ES-I3 (cell line): ENCODE measurements at regions not wholly inside any gene's neighbourhood (a gene's known extent, or its start where the extent isn't known, plus 50 kb on each side); places are given as distances from the start of the nearest gene placed in this dataset.

Source experiments
- H3K36me3 ChIP-seq: 2 replicates; pipeline ENCODE4 v1.6.1; 2013; ENCODE audit warnings: mild to moderate bottlenecking, low read length, control low read depth, moderate library complexity; ENCODE audit not compliant: insufficient read depth
- H3K4me1 ChIP-seq: 2 replicates; pipeline ENCODE4 v1.6.1; 2013; ENCODE audit warnings: mild to moderate bottlenecking, control low read depth, low read length; ENCODE audit not compliant: insufficient read depth
- H3K9ac ChIP-seq: 2 replicates; pipeline ENCODE4 v1.6.1; 2013; ENCODE audit warnings: low read depth, mild to moderate bottlenecking, low read length, moderate library complexity
- H3K9me3 ChIP-seq: 2 replicates; pipeline ENCODE4 v1.6.1; 2013; ENCODE audit warnings: mild to moderate bottlenecking, low read length, moderate library complexity; ENCODE audit not compliant: control insufficient read depth, insufficient read depth

- Histone ChIP-seq H3K9me3 (no peaks in the 10 kb centered on the region), H3K4me1 (no peaks in the 10 kb centered on the region), H3K9ac (no peak overlapping the region), H3K36me3 (no peaks in the 10 kb centered on the region)
Observed at GRCh38 chr1:106817575-106817974, 238.9 kb upstream of the PRMT6 start.

- H3K9ac ChIP-seq, result no peak overlapping the region
- H3K4me1 ChIP-seq, result no peaks in the 10 kb centered on the region
Observed at GRCh38 chr1:106831511-106831910, 225.0 kb upstream of the PRMT6 start.

GRCh38 chr1:106836708-106837107, 219.8 kb upstream of the PRMT6 start:
- H3K9ac ChIP-seq, result no peak overlapping the region
- no peaks in the 10 kb centered on the region for H3K36me3 ChIP-seq
- no peaks in the 10 kb centered on the region for H3K4me1 ChIP-seq
- H3K9me3 ChIP-seq, result no peaks in the 10 kb centered on the region

More at GRCh38 chr1:106831511-106831910, 225.0 kb upstream of the PRMT6 start:
- Histone ChIP-seq H3K9me3 (peaks cover 2% of the 10 kb centered on the region; the same call in 1 of the 2 replicates), H3K36me3 (no peaks in the 10 kb centered on the region)

- Histone ChIP-seq H3K36me3 (no peaks in the 10 kb centered on the region), H3K9me3 (no peaks in the 10 kb centered on the region), H3K9ac (no peak overlapping the region), H3K4me1 (no peaks in the 10 kb centered on the region)
Observed at GRCh38 chr1:106843518-106843917, 213.0 kb upstream of the PRMT6 start.

- no peaks in the 10 kb centered on the region for H3K36me3 ChIP-seq
- H3K9me3 ChIP-seq, result no peaks in the 10 kb centered on the region
- no peaks in the 10 kb centered on the region for H3K4me1 ChIP-seq
- no peak overlapping the region for H3K9ac ChIP-seq
Observed at GRCh38 chr1:106846656-106847055, 209.8 kb upstream of the PRMT6 start.

- Histone ChIP-seq H3K36me3 (no peaks in the 10 kb centered on the region), H3K9ac (no peak overlapping the region), H3K4me1 (no peaks in the 10 kb centered on the region), H3K9me3 (no peaks in the 10 kb centered on the region)
Observed at GRCh38 chr1:106861110-106861509, 195.4 kb upstream of the PRMT6 start.

GRCh38 chr1:106868828-106869227, 187.6 kb upstream of the PRMT6 start:
- H3K9ac ChIP-seq, result no peak overlapping the region
- H3K36me3 ChIP-seq, result no peaks in the 10 kb centered on the region
- no peaks in the 10 kb centered on the region for H3K4me1 ChIP-seq
- H3K9me3 ChIP-seq, result peaks cover 5% of the 10 kb centered on the region; the same call in 1 of the 2 replicates

- Histone ChIP-seq H3K4me1 (0 out of 2 replicates have a peak, but pooled peaks cover 9% of the 10 kb centered on the region), H3K36me3 (no peaks in the 10 kb centered on the region), H3K9ac (no peak overlapping the region), H3K9me3 (peaks cover 2% of the 10 kb centered on the region; the same call in 1 of the 2 replicates)
Observed at GRCh38 chr1:106875622-106876021, 180.9 kb upstream of the PRMT6 start.

- H3K36me3 ChIP-seq, result no peaks in the 10 kb centered on the region
- no peak overlapping the region for H3K9ac ChIP-seq
- 0 out of 2 replicates have a peak, but pooled peaks cover 9% of the 10 kb centered on the region for H3K4me1 ChIP-seq
- H3K9me3 ChIP-seq, result peaks cover 2% of the 10 kb centered on the region; the same call in 1 of the 2 replicates
Observed at GRCh38 chr1:106876384-106876783, 180.1 kb upstream of the PRMT6 start.

GRCh38 chr1:106879538-106879937, 176.9 kb upstream of the PRMT6 start:
- Histone ChIP-seq H3K9ac (no peak overlapping the region), H3K9me3 (no peaks in the 10 kb centered on the region; the same call in 1 of the 2 replicates), H3K36me3 (no peaks in the 10 kb centered on the region), H3K4me1 (0 out of 2 replicates have a peak, but pooled peaks cover 9% of the 10 kb centered on the region)

GRCh38 chr1:106880226-106880625, 176.2 kb upstream of the PRMT6 start:
- Histone ChIP-seq H3K36me3 (no peaks in the 10 kb centered on the region), H3K4me1 (0 out of 2 replicates have a peak, but pooled peaks cover 9% of the 10 kb centered on the region), H3K9ac (no peak overlapping the region), H3K9me3 (no peaks in the 10 kb centered on the region; the same call in 1 of the 2 replicates)

GRCh38 chr1:106883208-106883607, 173.3 kb upstream of the PRMT6 start:
- no peaks in the 10 kb centered on the region; the same call in 1 of the 2 replicates for H3K9me3 ChIP-seq
- no peaks in the 10 kb centered on the region for H3K36me3 ChIP-seq
- H3K4me1 ChIP-seq, result 0 out of 2 replicates have a peak, but pooled peaks cover 9% of the 10 kb centered on the region
- no peak overlapping the region for H3K9ac ChIP-seq

- Histone ChIP-seq H3K9me3 (no peaks in the 10 kb centered on the region; the same call in 1 of the 2 replicates), H3K36me3 (no peaks in the 10 kb centered on the region), H3K4me1 (no peaks in the 10 kb centered on the region), H3K9ac (no peak overlapping the region)
Observed at GRCh38 chr1:106889059-106889458, 167.4 kb upstream of the PRMT6 start.

GRCh38 chr1:106889583-106889982, 166.9 kb upstream of the PRMT6 start:
- Histone ChIP-seq H3K4me1 (no peaks in the 10 kb centered on the region), H3K9me3 (no peaks in the 10 kb centered on the region), H3K36me3 (no peaks in the 10 kb centered on the region), H3K9ac (no peak overlapping the region)

GRCh38 chr1:106897976-106898375, 158.5 kb upstream of the PRMT6 start:
- Histone ChIP-seq H3K9ac (no peak overlapping the region), H3K36me3 (no peaks in the 10 kb centered on the region), H3K9me3 (no peaks in the 10 kb centered on the region), H3K4me1 (no peaks in the 10 kb centered on the region)
